ENCODE measurements at regions not wholly inside any gene's neighbourhood (a gene's known extent, or its start where the extent isn't known, plus 50 kb on each side); places are given as distances from the start of the nearest gene placed in this dataset.

- Histone ChIP-seq H3K27ac (no peak overlapping the region), H3K4me3 (no peak overlapping the region)
- no peak for TF ChIP-seq CTCF (IDR thresholded peaks at IDR 0.05)
- no peak for DNase-seq (ENCODE audit: low spot score)
Observed at GRCh38 chr2:65834771-65835475, 402.5 kb upstream of the SPRED2 start.

GRCh38 chr2:65834062-65834461 is 401.7 kb upstream of the SPRED2 start:
- no peak overlapping the region for H3K27ac ChIP-seq
- no peak overlapping the region for H3K4me3 ChIP-seq
- TF ChIP-seq CTCF (IDR thresholded peaks at IDR 0.05), result no peak
- no peak for DNase-seq (ENCODE audit: low spot score)

GRCh38 chr2:65831509-65831908 is 399.1 kb upstream of the SPRED2 start:
- H3K27ac ChIP-seq, result no peak overlapping the region
- TF ChIP-seq CTCF (IDR thresholded peaks at IDR 0.05), result no peak
- no peak for DNase-seq (ENCODE audit: low spot score)
- H3K4me3 ChIP-seq, result no peak overlapping the region

- DNase-seq (ENCODE audit: low spot score), result no peak
- Histone ChIP-seq H3K27ac (no peak overlapping the region), H3K4me3 (no peak overlapping the region)
- TF ChIP-seq CTCF (IDR thresholded peaks at IDR 0.05), result no peak
Observed at GRCh38 chr2:65826567-65826966, 394.2 kb upstream of the SPRED2 start.

- TF ChIP-seq CTCF (IDR thresholded peaks at IDR 0.05), result no peak
- no peak for DNase-seq (ENCODE audit: low spot score)
- Histone ChIP-seq H3K4me3 (no peak overlapping the region), H3K27ac (no peak overlapping the region)
Observed at GRCh38 chr2:65823511-65823910, 391.1 kb upstream of the SPRED2 start.

- H3K27ac ChIP-seq, result no peak overlapping the region
- H3K4me3 ChIP-seq, result no peak overlapping the region
- DNase-seq (ENCODE audit: low spot score), result no peak
- TF ChIP-seq CTCF (IDR thresholded peaks at IDR 0.05), result no peak
Observed at GRCh38 chr2:65820454-65820853, 388.1 kb upstream of the SPRED2 start.

GRCh38 chr2:65819963-65820362 is 387.6 kb upstream of the SPRED2 start:
- no peak overlapping the region for H3K27ac ChIP-seq
- no peak for DNase-seq (ENCODE audit: low spot score)
- H3K4me3 ChIP-seq, result no peak overlapping the region
- no peak for TF ChIP-seq CTCF (IDR thresholded peaks at IDR 0.05)

Data from coronary artery (tissue), 2 donors.